Natural killer cell (primary cell): ENCODE measurements at regions not wholly inside any gene's neighbourhood (a gene's known extent, or its start where the extent isn't known, plus 50 kb on each side); places are given as distances from the start of the nearest gene placed in this dataset.

Experiments used
- ATAC-seq, 3 donors: fragments of 150-1000 bp in 2 of 3; fragments of 200-7000 bp in 1 of 3; cut with Tn5 transposase; 1 replicate in 1 of 3; 2 replicates in 2 of 3; pipeline ENCODE4 v1.10.0; 2021; ENCODE audit warnings: mild to moderate bottlenecking in 2 of 3, moderate library complexity in 2 of 3
- DNase-seq, 2 donors: peaks; one replicate each; pipeline versions ENCODE4 v3.0.0 to v3.0.0-alpha.2; 2013 to 2021; ENCODE audit warnings: mixed read lengths in 1 of 2
- H3K27ac ChIP-seq: one replicate; pipeline ENCODE4 v1.5.1; 2013; ENCODE audit warnings: mild to moderate bottlenecking, low read length
- H3K27me3 ChIP-seq: one replicate; pipeline ENCODE4 v1.6.1; 2013; ENCODE audit warnings: low read length; ENCODE audit not compliant: control insufficient read depth, insufficient read depth
- H3K36me3 ChIP-seq: one replicate; pipeline ENCODE4 v1.6.1; 2013; ENCODE audit warnings: low read length; ENCODE audit not compliant: control insufficient read depth, insufficient read depth
- H3K4me1 ChIP-seq: one replicate; pipeline ENCODE4 v1.6.1; 2013; ENCODE audit warnings: low read length; ENCODE audit not compliant: control insufficient read depth, insufficient read depth
- H3K4me3 ChIP-seq: one replicate; pipeline ENCODE4 v1.5.1; 2013; ENCODE audit warnings: low read length
- H3K9me3 ChIP-seq: one replicate; pipeline ENCODE4 v1.6.1; 2013; ENCODE audit warnings: low read length; ENCODE audit not compliant: control insufficient read depth, insufficient read depth
- H3K27ac Mint-ChIP-seq, 2 donors: one replicate each; pipeline ENCODE4 v1.8.0; 2022; ENCODE audit warnings: mild to moderate bottlenecking in 2 of 2, mixed read lengths in 2 of 2, moderate library complexity in 1 of 2
- H3K27me3 Mint-ChIP-seq, 2 donors: one replicate each; pipeline ENCODE4 v1.8.0; 2022; ENCODE audit warnings: low read depth in 2 of 2, mixed read lengths in 2 of 2
- H3K36me3 Mint-ChIP-seq: one replicate; pipeline ENCODE4 v1.8.0; 2022; ENCODE audit warnings: mixed read lengths
- H3K4me1 Mint-ChIP-seq, 2 donors: one replicate each; pipeline ENCODE4 v1.8.0; 2022; ENCODE audit warnings: mixed read lengths in 2 of 2
- H3K4me3 Mint-ChIP-seq: one replicate; pipeline ENCODE4 v1.8.0; 2022; ENCODE audit warnings: mild to moderate bottlenecking, moderate library complexity, mixed read lengths
- H3K9me3 Mint-ChIP-seq, 2 donors: one replicate each; pipeline ENCODE4 v1.8.0; 2022; ENCODE audit warnings: mixed read lengths in 2 of 2
- CTCF ChIP-seq: fragments of 200-600 bp; IDR thresholded peaks from one replicate; pipeline ENCODE4 v1.8.0; 2022; ENCODE audit warnings: antibody characterized with exemption
- WGBS: methylation state at CpG from one replicate; pipeline ENCODE4 v1.1.7; 2013; ENCODE audit warnings: missing lambda C conversion rate; ENCODE audit not compliant: insufficient coverage; 5-methylcytosine and 5-hydroxymethylcytosine counted together
- intact Hi-C: fragments of 100-400 bp; cut with micrococcal nuclease; formaldehyde crosslinking; loops from one replicate; pipeline ENCODE4 v1.14.2; 2022

GRCh38 chr14:29353513-29353912 lies 574.1 kb downstream of the PRKD1 start:
- DNase-seq = no peak
- no peak overlapping the region for H3K4me3 ChIP-seq
- intact Hi-C loops = no loop called here
- no peak overlapping the region for H3K27ac Mint-ChIP-seq
- peaks cover 7 to 13% of the 10 kb centered on the region in 2 donors for H3K9me3 Mint-ChIP-seq
- no peak overlapping the region for H3K4me3 Mint-ChIP-seq
- no peaks in the 10 kb centered on the region for H3K36me3 ChIP-seq
- H3K27ac ChIP-seq = no peak overlapping the region
- WGBS = 92% methylated on average over 5 of the region's 5 CpGs
- no peaks in the 10 kb centered on the region for H3K4me1 ChIP-seq
- no peaks in the 10 kb centered on the region for H3K9me3 ChIP-seq
- H3K36me3 Mint-ChIP-seq = no peaks in the 10 kb centered on the region
- no peaks in the 10 kb centered on the region for H3K27me3 ChIP-seq
- no peak for TF ChIP-seq CTCF
- ATAC-seq = no peak
- H3K4me1 Mint-ChIP-seq = no peaks in the 10 kb centered on the region
- no peaks in the 10 kb centered on the region for H3K27me3 Mint-ChIP-seq

DNA sequence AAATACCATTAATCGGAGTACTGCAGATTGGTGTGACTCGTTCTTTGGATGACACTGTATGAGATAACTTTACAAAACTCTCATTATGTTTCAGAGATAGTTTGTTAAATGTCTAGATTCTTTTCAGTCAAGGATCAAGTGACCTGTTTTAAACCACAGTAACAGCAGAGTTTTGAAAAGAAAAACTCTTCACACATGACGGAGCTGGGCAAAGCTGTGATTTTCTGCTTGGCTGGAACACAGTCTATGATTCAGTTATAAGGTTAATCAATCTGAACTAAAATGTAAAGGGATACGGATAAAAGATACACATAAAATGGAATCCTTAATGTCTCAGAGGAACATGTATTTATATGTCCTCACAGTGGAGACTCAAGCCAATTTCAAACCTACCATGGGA lies 573.2 kb downstream of the PRKD1 start:
- H3K27ac Mint-ChIP-seq = no peak overlapping the region
- WGBS = 75% methylated on average over 4 of the region's 4 CpGs
- H3K27ac ChIP-seq = no peak overlapping the region
- DNase-seq (no peak), ATAC-seq (no peak)
- no peaks in the 10 kb centered on the region for H3K27me3 ChIP-seq
- no peaks in the 10 kb centered on the region for H3K4me1 ChIP-seq
- intact Hi-C loops = no loop called here
- H3K9me3 Mint-ChIP-seq = peaks cover 7 to 9% of the 10 kb centered on the region in 2 donors
- H3K9me3 ChIP-seq = no peaks in the 10 kb centered on the region
- no peaks in the 10 kb centered on the region for H3K27me3 Mint-ChIP-seq
- H3K4me3 Mint-ChIP-seq = no peak overlapping the region
- no peaks in the 10 kb centered on the region for H3K36me3 ChIP-seq
- no peak for TF ChIP-seq CTCF
- no peaks in the 10 kb centered on the region for H3K36me3 Mint-ChIP-seq
- H3K4me3 ChIP-seq = no peak overlapping the region
- H3K4me1 Mint-ChIP-seq = no peaks in the 10 kb centered on the region

DNA sequence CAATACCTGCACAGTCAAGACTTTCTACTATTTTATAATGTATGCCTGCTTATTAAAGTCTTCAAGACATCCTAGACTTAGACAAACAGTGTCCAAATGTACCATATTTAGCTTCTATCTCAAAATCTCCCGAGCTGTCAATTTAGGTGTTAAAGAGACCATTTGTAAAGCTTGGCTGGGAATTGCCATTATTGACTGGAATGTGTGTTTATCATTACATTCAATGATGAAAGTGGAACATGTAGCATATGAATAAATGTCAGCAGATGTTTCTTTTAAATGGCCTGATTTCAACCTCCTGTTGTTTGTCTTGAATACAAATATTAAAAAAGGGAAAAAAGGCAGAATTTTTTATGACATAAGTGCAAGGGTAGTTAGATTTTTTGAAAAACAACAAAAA lies 572.3 kb downstream of the PRKD1 start:
- Mint-ChIP-seq H3K36me3 (no peaks in the 10 kb centered on the region), H3K27me3 (no peaks in the 10 kb centered on the region), H3K27ac (no peak overlapping the region), H3K4me3 (no peak overlapping the region), H3K9me3 (peaks cover 7 to 9% of the 10 kb centered on the region in 2 donors), H3K4me1 (no peaks in the 10 kb centered on the region)
- Histone ChIP-seq H3K27ac (no peak overlapping the region), H3K4me1 (no peaks in the 10 kb centered on the region), H3K36me3 (no peaks in the 10 kb centered on the region), H3K27me3 (no peaks in the 10 kb centered on the region), H3K9me3 (no peaks in the 10 kb centered on the region), H3K4me3 (no peak overlapping the region)
- no peak for TF ChIP-seq CTCF
- no CpG with 5 or more reads among the region's 1 CpG for WGBS
- intact Hi-C loops = no loop called here
- DNase-seq = no peak
- no peak for ATAC-seq

GRCh38 chr14:29355846-29356245 lies 571.8 kb downstream of the PRKD1 start:
- H3K27ac Mint-ChIP-seq = no peak overlapping the region

More at GRCh38 chr14:29355846-29356245, 571.8 kb downstream of the PRKD1 start:
- Histone ChIP-seq H3K4me3 (no peak overlapping the region), H3K4me1 (no peaks in the 10 kb centered on the region), H3K27ac (no peak overlapping the region), H3K27me3 (no peaks in the 10 kb centered on the region), H3K9me3 (no peaks in the 10 kb centered on the region), H3K36me3 (no peaks in the 10 kb centered on the region)
- TF ChIP-seq CTCF = no peak
- H3K4me3 Mint-ChIP-seq = no peak overlapping the region
- no peaks in the 10 kb centered on the region for H3K27me3 Mint-ChIP-seq
- 88% methylated on average over 1 of the region's 1 CpG for WGBS
- no peaks in the 10 kb centered on the region for H3K4me1 Mint-ChIP-seq
- DNase-seq (no peak), ATAC-seq (no peak)
- peaks cover 7 to 9% of the 10 kb centered on the region in 2 donors for H3K9me3 Mint-ChIP-seq
- no peaks in the 10 kb centered on the region for H3K36me3 Mint-ChIP-seq
- intact Hi-C loops = no loop called here
